ENCODE measurements at regions not wholly inside any gene's neighbourhood (a gene's known extent, or its start where the extent isn't known, plus 50 kb on each side); places are given as distances from the start of the nearest gene placed in this dataset.

DNA sequence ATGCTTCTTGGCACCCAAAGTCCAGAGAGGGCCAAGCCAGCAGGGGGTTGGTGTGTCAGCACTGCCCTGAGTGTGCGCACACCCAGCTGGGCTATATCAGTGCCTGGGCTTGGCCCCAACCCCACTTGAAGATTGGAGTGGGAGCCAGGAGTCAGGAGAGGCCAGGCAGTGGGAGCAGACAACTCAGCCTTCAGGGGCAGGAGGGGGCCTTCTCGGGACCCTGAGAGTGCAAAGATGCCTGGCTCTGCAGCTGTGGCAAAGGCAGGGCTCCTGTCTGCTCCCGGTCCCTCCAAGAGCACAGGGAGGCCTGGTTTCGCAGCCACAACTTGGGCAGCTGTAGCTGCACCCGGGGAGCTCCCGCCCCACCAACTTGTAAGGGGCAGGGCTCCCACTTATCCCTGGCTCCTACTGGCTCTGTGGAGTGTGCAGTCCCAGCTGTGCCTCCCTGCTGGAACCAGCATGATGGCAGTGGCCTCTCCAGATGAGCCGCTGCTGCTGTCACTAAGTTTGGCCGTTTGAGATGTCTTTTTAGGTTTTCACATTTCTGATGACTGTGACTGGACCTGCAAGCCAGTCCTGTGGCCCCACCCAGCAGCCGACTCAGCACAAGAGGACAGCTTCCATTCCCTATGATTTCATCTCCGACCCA, 148.8 kb upstream of the HS6ST1 start:
- H3K27ac Mint-ChIP-seq: no peak overlapping the region
- no peak for DNase-seq (ENCODE audit: low spot score)
- intact Hi-C loops (cut with micrococcal nuclease): no loop called here
- H3K4me1 Mint-ChIP-seq (ENCODE audit: low read depth): peaks cover under 1% of the 10 kb centered on the region
- peaks cover 2% of the 10 kb centered on the region for H3K36me3 Mint-ChIP-seq (ENCODE audit: low read depth)
- peaks cover 4% of the 10 kb centered on the region for H3K27me3 Mint-ChIP-seq (ENCODE audit: insufficient read depth)
- H3K4me3 Mint-ChIP-seq: no peak overlapping the region
- peaks cover 28% of the 10 kb centered on the region for H3K9me3 Mint-ChIP-seq

DNA sequence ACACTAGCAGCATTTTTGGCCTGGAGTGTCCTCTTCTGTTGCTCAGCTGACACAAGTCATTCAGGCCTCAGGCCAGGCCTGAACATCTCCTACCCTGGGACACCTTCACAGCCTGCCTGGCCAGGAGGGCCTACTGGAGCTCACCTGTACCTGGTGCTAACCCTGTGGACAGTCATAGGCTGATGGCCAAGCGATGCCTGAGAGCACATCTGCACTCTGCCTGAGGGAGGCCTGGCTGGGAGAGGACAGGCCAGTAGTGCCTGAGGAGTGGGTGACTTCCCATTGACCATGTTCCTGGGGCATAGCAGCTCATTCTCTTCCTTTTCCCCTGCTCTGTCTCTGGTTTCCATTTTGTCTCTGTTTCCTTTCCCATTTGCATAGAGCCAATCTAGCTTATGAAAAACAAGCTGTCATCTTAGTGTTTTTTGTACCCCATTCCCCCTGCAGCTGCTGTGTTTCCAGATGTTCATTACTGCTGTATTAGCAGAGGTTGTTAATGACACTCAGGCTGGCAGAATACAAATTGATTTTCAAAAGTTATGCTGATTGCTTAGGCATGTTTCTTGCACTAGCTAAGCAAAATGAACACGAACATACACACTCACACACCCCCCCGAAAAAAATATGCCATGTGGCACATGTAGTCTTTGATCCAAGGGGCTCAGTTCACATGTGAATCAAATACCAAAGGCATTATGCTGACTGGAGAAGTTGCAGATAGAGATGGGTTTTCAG, 149.7 kb upstream of the HS6ST1 start:
- H3K9me3 Mint-ChIP-seq: peaks cover 28% of the 10 kb centered on the region
- intact Hi-C loops (cut with micrococcal nuclease): no loop called here
- H3K4me3 Mint-ChIP-seq: no peak overlapping the region
- peaks cover 2% of the 10 kb centered on the region for H3K36me3 Mint-ChIP-seq (ENCODE audit: low read depth)
- H3K27ac Mint-ChIP-seq: no peak overlapping the region
- no peaks in the 10 kb centered on the region for H3K27me3 Mint-ChIP-seq (ENCODE audit: insufficient read depth)
- DNase-seq (ENCODE audit: low spot score): no peak
- peaks cover 9% of the 10 kb centered on the region for H3K4me1 Mint-ChIP-seq (ENCODE audit: low read depth)

- intact Hi-C loops (cut with micrococcal nuclease): no loop called here
- peaks cover 2% of the 10 kb centered on the region for H3K36me3 Mint-ChIP-seq (ENCODE audit: low read depth)
- no peaks in the 10 kb centered on the region for H3K27me3 Mint-ChIP-seq (ENCODE audit: insufficient read depth)
- no peak overlapping the region for H3K27ac Mint-ChIP-seq
- no peak overlapping the region for H3K4me3 Mint-ChIP-seq
- H3K9me3 Mint-ChIP-seq: peaks cover 28% of the 10 kb centered on the region
- H3K4me1 Mint-ChIP-seq (ENCODE audit: low read depth): peaks cover 14% of the 10 kb centered on the region
- DNase-seq (ENCODE audit: low spot score): no peak
Measured at GRCh38 chr2:128469203-128469602, 150.5 kb upstream of the HS6ST1 start.

DNA sequence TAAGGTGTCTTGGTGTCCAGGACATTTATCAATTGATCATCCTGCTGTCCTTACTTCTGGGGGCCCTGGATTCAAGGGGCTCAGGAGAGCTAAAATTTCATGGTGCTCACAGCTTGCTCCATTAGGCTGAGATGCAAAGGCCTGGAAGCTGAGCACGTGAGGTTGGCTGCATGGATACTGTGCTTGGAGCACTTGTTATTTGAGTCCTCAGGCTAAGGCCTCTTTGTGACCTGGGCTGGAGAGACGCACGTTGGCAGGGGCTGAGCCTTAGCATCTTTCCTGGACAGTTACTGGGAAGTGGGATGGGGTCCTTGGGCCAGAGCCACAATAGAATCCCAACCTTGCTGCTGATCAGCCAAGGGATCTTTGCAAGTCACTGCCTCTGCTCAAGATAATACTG, 151.2 kb upstream of the HS6ST1 start:
- peaks cover 28% of the 10 kb centered on the region for H3K9me3 Mint-ChIP-seq
- intact Hi-C loops (cut with micrococcal nuclease): loop anchor here (5.0 kb wide), 1 partner anchor 153 kb away; the partner anchor contains the start of gene HS6ST1
- H3K36me3 Mint-ChIP-seq (ENCODE audit: low read depth): peaks cover 2% of the 10 kb centered on the region
- no peak overlapping the region for H3K27ac Mint-ChIP-seq
- no peak for DNase-seq (ENCODE audit: low spot score)
- H3K4me3 Mint-ChIP-seq: no peak overlapping the region
- no peaks in the 10 kb centered on the region for H3K27me3 Mint-ChIP-seq (ENCODE audit: insufficient read depth)
- H3K4me1 Mint-ChIP-seq (ENCODE audit: low read depth): peaks cover 20% of the 10 kb centered on the region

DNA sequence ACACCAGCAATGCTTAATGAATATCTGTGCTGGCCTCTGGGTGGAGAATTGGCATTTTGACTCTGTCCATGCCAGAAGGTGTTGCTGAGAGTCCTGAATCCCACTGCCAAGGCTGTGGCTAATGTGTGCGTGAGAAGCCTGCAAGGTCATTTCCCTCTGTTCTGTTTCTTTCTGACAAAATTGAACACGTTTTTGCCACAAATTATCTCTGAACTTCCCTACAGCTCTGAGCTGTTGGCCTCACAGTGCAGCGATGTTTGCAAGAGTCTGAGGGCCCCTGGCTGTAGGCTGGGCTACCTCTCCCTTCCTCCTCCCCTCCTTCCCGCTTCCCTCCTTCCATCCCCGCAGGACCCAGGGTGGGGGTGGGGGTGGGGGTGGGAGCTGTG, 154.1 kb upstream of the HS6ST1 start:
- no peak overlapping the region for H3K4me3 Mint-ChIP-seq
- intact Hi-C loops (cut with micrococcal nuclease): loop anchor here (1.0 to 5.0 kb wide), 5 partner anchors 49 to 256 kb away; partner anchors contain the start of gene HS6ST1
- peaks cover 2% of the 10 kb centered on the region for H3K36me3 Mint-ChIP-seq (ENCODE audit: low read depth)
- no peak for DNase-seq (ENCODE audit: low spot score)
- peaks cover 20% of the 10 kb centered on the region for H3K4me1 Mint-ChIP-seq (ENCODE audit: low read depth)
- peaks cover 26% of the 10 kb centered on the region for H3K9me3 Mint-ChIP-seq
- H3K27ac Mint-ChIP-seq: peak overlapping the region; percentile 52
- H3K27me3 Mint-ChIP-seq (ENCODE audit: insufficient read depth): peaks cover 4% of the 10 kb centered on the region

DNA sequence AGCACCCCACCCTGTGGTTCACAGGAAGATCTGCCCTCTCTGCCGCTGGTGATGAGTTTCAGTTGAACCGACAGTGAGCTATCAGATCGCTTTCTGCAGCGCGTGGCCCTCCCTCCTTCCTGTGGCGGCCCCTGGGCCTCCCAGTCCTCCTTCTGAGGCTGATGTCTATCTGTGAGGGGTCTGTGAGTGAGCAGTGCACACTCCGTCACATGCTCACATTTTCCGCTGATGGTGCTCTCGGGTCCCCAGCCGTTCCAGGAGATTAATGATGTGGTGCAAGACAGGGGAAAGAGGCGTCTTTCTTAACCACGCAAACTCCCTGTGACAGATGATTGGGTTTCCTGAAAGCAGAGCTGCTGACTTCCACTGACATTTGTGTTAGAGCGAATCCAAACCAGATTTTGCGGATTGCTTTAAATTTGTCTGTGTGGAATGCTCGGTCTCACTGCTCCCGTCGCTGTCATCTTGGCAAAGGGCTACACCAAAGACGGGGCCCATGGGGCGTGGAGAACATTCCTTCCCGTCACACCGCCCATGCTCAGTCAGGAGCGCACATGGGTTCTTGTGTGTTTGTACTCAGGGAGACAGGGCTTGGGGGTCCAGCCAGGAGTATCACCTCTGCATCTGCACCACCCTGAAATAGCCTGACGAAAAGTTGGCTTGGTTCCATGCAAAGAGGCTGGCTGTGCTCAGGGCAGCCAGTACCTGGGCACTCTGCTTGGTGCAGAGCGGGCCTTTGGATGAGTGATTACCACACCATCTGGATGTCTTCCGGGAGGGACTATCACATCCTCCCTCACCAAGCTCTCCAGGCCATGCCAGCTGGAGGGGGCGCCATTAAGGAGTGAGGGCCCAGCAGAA, 154.7 kb upstream of the HS6ST1 start:
- Mint-ChIP-seq H3K27me3 (ENCODE audit: insufficient read depth) (peaks cover 6% of the 10 kb centered on the region), H3K9me3 (peaks cover 20% of the 10 kb centered on the region), H3K4me1 (ENCODE audit: low read depth) (peaks cover 20% of the 10 kb centered on the region), H3K36me3 (ENCODE audit: low read depth) (peaks cover 1% of the 10 kb centered on the region), H3K27ac (peak overlapping the region; percentile 86), H3K4me3 (peak overlapping the region; percentile 67)
- DNase-seq (ENCODE audit: low spot score): peak; percentile 26
- intact Hi-C loops (cut with micrococcal nuclease): loop anchor here (1.0 to 5.0 kb wide), 5 partner anchors 48 to 255 kb away; partner anchors contain the start of gene HS6ST1

GRCh38 chr2:128474036-128474955, 155.6 kb upstream of the HS6ST1 start:
- Mint-ChIP-seq H3K9me3 (peaks cover 13% of the 10 kb centered on the region), H3K27me3 (ENCODE audit: insufficient read depth) (peaks cover 8% of the 10 kb centered on the region), H3K27ac (no peak overlapping the region), H3K4me1 (ENCODE audit: low read depth) (peaks cover 20% of the 10 kb centered on the region), H3K4me3 (no peak overlapping the region), H3K36me3 (ENCODE audit: low read depth) (no peaks in the 10 kb centered on the region)
- DNase-seq (ENCODE audit: low spot score): no peak
- intact Hi-C loops (cut with micrococcal nuclease): loop anchor here (5.0 kb wide), 1 partner anchor 157 kb away; the partner anchor contains the start of gene HS6ST1

DNA sequence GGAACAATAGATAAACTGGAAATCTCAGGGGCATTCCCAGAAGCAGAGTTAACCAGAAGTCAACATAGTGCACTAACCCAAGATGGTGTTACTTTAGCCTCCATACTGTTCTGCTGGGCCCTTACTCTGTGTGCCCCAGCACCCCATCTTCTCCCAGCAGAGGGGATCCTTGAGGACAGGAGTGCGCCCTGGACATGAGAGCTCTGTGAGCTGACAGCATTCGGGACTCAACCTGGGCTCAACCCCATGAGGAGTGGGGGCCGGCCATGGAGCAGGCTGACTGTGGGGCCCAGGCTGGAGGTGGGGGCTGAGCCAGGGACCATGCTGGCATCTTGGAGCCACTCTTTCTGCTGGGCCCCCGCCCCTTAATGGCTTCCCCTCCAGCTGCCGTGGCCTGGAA, 156.3 kb upstream of the HS6ST1 start:
- no peak for DNase-seq (ENCODE audit: low spot score)
- Mint-ChIP-seq H3K4me1 (ENCODE audit: low read depth) (peaks cover 20% of the 10 kb centered on the region), H3K36me3 (ENCODE audit: low read depth) (no peaks in the 10 kb centered on the region), H3K4me3 (no peak overlapping the region), H3K27ac (no peak overlapping the region), H3K9me3 (peaks cover 8% of the 10 kb centered on the region), H3K27me3 (ENCODE audit: insufficient read depth) (peaks cover 12% of the 10 kb centered on the region)
- intact Hi-C loops (cut with micrococcal nuclease): loop anchor here (5.0 kb wide), 1 partner anchor 158 kb away; the partner anchor contains the start of gene HS6ST1

DNA sequence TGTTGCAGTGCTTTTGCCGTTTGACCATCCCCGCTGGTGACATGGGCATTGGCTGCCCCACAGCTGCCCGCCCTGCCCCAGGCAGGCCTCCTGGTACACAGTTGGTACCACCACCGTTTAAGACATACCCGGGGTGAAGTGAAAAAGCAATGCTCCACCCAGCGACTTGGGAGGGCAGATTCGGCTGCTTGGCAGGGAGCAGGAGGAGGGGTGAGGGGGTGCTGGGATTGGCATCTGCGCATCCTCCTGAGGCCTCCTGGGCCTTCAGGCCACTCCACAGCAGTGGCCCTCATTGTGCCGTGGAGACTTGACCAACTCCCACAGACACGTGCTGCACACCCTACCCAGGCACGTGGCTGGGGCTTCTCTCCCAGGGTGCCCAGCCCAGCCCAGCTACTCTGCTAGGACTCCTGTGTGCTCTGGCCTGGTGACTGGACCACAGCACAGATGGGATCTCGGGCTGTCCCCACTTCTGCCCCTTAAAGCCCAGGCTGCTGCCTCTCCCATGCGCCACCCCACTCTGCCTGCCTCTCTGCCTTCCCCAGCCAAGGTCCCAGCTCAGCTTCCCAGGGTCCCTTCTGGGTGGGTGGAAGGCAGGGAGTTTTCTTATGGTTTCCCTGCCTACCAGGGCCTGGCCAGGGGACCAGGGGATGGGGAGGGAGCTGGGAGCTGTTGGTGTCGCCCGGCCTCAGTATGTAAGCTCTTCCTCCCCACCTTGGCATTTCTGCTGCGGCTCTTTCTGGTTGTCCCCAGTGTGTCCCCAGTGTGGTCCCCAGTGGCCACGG, 157.0 kb upstream of the HS6ST1 start:
- Mint-ChIP-seq H3K4me1 (ENCODE audit: low read depth) (peaks cover 20% of the 10 kb centered on the region), H3K36me3 (ENCODE audit: low read depth) (no peaks in the 10 kb centered on the region), H3K9me3 (peaks cover 2% of the 10 kb centered on the region), H3K4me3 (no peak overlapping the region), H3K27me3 (ENCODE audit: insufficient read depth) (peaks cover 19% of the 10 kb centered on the region), H3K27ac (no peak overlapping the region)
- DNase-seq (ENCODE audit: low spot score): no peak
- intact Hi-C loops (cut with micrococcal nuclease): no loop called here

DNA sequence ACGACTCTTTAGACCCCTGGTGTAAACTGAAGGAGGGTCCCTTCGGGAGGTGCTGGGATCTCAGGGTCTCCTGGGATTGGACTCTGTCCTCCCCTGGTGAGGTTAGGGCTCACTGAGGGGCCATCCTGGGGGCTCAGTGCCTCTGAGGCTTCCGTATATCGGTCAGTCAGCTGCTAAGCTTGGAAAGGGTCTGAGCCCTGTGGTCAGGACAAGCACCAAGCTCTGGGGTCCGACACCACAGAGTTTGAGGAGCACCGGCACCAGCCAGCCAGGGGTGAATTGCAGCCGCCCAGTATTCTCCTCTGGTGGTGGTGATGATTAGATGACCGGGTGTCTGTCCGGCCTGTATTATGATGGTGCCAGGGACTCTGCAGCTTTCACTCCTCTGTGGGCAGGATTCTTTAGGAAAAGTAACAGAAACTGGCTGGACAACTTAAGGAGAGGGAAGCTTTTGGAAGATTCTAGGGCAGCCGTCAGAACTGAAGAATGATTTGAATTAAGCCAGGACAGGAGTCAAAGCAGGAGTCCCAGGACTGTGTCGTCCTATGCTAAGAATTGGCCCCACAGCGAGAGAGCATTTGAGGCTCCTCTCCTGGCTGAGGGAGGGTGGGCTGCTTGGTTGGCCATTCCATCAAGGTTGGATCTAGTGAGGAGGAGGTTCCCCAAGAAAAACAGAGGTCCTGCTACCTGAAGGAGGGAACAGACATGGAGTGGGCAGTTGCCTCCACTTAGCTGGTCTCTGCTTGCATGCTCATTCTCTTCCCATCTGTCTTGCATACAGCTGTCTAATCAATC, 158.6 kb upstream of the HS6ST1 start:
- H3K9me3 Mint-ChIP-seq: no peaks in the 10 kb centered on the region
- intact Hi-C loops (cut with micrococcal nuclease): no loop called here
- no peak overlapping the region for H3K27ac Mint-ChIP-seq
- H3K36me3 Mint-ChIP-seq (ENCODE audit: low read depth): no peaks in the 10 kb centered on the region
- no peak for DNase-seq (ENCODE audit: low spot score)
- peaks cover 20% of the 10 kb centered on the region for H3K4me1 Mint-ChIP-seq (ENCODE audit: low read depth)
- H3K27me3 Mint-ChIP-seq (ENCODE audit: insufficient read depth): peaks cover 25% of the 10 kb centered on the region
- H3K4me3 Mint-ChIP-seq: no peak overlapping the region

DNA sequence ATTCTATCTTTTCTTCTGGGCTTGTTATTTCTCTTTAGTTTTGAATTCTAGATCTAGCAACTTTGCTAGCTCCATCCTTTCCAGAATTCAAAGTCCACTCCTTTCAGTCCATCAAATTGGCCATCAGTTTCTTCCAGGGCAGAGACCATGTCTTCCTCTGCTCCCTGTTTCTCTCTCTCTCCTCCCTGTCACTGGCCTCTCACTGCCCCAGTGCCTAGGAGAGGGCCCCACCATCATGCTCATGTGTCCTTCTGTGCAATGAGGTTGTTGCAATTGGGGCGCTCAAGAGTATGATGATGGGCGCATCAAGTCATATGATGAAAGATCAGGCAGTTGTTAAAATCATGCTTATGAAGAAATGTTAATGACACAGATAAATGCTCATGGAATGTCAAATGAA, 159.2 kb upstream of the HS6ST1 start:
- H3K4me1 Mint-ChIP-seq (ENCODE audit: low read depth): peaks cover 15% of the 10 kb centered on the region
- H3K27me3 Mint-ChIP-seq (ENCODE audit: insufficient read depth): peaks cover 30% of the 10 kb centered on the region
- no peaks in the 10 kb centered on the region for H3K9me3 Mint-ChIP-seq
- H3K36me3 Mint-ChIP-seq (ENCODE audit: low read depth): no peaks in the 10 kb centered on the region
- DNase-seq (ENCODE audit: low spot score): no peak
- intact Hi-C loops (cut with micrococcal nuclease): no loop called here
- no peak overlapping the region for H3K4me3 Mint-ChIP-seq
- no peak overlapping the region for H3K27ac Mint-ChIP-seq

Data from activated T-helper 1 cell treated with anti-CD3 and anti-CD28 coated beads, Interleukin-12 subunit alpha, Interleukin-12 subunit beta, Interleukin-2, Interleukin-4 antibody, amounts not matched to agents 30 ng/mL and 10 ng/mL and 1 ng/mL, durations not matched to agents 14 hours and 24 hours and 36 hours (primary cell).